Transverse colon (tissue), 4 donors: ENCODE measurements at regions not wholly inside any gene's neighbourhood (a gene's known extent, or its start where the extent isn't known, plus 50 kb on each side); places are given as distances from the start of the nearest gene placed in this dataset.

Experiments
- POLR2A ChIP-seq: fragments of 450-650 bp; IDR thresholded peaks from one replicate; pipeline ENCODE4 v1.6.1; 2016; ENCODE audit warnings: antibody characterized with exemption, mild to moderate bottlenecking, moderate library complexity
- POLR2AphosphoS5 ChIP-seq, 3 donors: sonication (generic); formaldehyde crosslinking; IDR thresholded peaks; one replicate each; pipeline ENCODE4 v1.6.1; 2016; ENCODE audit warnings: antibody characterized with exemption in 3 of 3
- TF ChIP-seq, protein P1 (sequence below), 5 experiments: fragments of 200-600 bp in 3 of 5; fragments of 450-650 bp in 2 of 5; sonication (generic) in 3 of 5; IDR thresholded peaks; 1 replicate in 2 of 5; 2 replicates in 3 of 5; pipeline ENCODE4 v1.5.1; 2016 to 2017; ENCODE audit warnings: antibody characterized with exemption in 5 of 5, inconsistent platforms in 3 of 5, mild to moderate bottlenecking in 2 of 5, moderate library complexity in 1 of 5

DNA sequence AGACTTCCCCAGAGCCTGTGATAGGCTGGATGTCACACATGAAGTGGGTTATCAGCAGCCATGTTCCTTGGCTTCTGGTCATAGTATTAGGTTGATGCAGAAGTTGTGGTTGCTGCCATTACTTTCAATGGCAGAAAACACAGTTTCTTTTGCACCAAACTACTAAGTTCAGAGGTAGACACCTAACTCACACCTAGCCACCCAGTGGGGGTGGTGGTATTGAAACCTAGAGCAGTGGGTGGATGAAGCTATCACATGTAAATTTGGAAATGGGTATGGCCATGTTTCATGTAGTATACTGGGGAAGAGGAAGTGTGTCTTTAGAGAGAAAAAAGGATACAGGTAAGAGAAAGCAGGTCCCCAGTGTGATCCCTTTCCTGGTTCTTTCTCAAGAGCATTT lies 347.9 kb upstream of the SEMA6A start:
- TF ChIP-seq, protein P1, sequence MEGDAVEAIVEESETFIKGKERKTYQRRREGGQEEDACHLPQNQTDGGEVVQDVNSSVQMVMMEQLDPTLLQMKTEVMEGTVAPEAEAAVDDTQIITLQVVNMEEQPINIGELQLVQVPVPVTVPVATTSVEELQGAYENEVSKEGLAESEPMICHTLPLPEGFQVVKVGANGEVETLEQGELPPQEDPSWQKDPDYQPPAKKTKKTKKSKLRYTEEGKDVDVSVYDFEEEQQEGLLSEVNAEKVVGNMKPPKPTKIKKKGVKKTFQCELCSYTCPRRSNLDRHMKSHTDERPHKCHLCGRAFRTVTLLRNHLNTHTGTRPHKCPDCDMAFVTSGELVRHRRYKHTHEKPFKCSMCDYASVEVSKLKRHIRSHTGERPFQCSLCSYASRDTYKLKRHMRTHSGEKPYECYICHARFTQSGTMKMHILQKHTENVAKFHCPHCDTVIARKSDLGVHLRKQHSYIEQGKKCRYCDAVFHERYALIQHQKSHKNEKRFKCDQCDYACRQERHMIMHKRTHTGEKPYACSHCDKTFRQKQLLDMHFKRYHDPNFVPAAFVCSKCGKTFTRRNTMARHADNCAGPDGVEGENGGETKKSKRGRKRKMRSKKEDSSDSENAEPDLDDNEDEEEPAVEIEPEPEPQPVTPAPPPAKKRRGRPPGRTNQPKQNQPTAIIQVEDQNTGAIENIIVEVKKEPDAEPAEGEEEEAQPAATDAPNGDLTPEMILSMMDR (IDR thresholded peaks at IDR 0.05) = no peak
- TF ChIP-seq POLR2A (no peak), POLR2AphosphoS5 (IDR thresholded peaks at IDR 0.05) (no peak)
